MCF 10A (cell line): ENCODE measurements at regions not wholly inside any gene's neighbourhood (a gene's known extent, or its start where the extent isn't known, plus 50 kb on each side); places are given as distances from the start of the nearest gene placed in this dataset.

Experiments
- BruUV-seq: library from RNA; stranded (reverse); fragments of 400-500 nt; replicated peaks from 2 replicates; lab custom pipeline; 2021; lab: Mats Ljungman, UMichigan
- CTCF ChIA-PET: fragments of 300-600 bp; sonication (Branson Sonifier 250); formaldehyde crosslinking; extraction: SDS; loops from one replicate; lab custom pipeline; 2021; ENCODE audit warnings: antibody characterized with exemption, inconsistent platforms; lab: Yijun Ruan, JAX
- POLR2A ChIA-PET: fragments of 300-600, 350-650 bp; sonication (Branson Sonifier 250); formaldehyde crosslinking; extraction: SDS; loops from one replicate; lab custom pipeline; 2020; ENCODE audit warnings: antibody characterized with exemption, inconsistent platforms; lab: Yijun Ruan, JAX
- DNase-seq: peaks from one replicate; pipeline ENCODE4 v3.0.0-alpha.2; 2018; ENCODE audit not compliant: unreplicated experiment
- H3K27ac Mint-ChIP-seq: one replicate; pipeline ENCODE4 v1.8.0; 2022; ENCODE audit warnings: mild to moderate bottlenecking, low read depth, mixed read lengths; ENCODE audit not compliant: unreplicated experiment
- H3K27me3 Mint-ChIP-seq: one replicate; pipeline ENCODE4 v1.8.0; 2022; ENCODE audit warnings: mixed read lengths; ENCODE audit not compliant: insufficient read depth, unreplicated experiment
- H3K36me3 Mint-ChIP-seq: one replicate; pipeline ENCODE4 v1.8.0; 2022; ENCODE audit warnings: mild to moderate bottlenecking, moderate library complexity, mixed read lengths; ENCODE audit not compliant: insufficient read depth, unreplicated experiment
- H3K4me1 Mint-ChIP-seq: one replicate; pipeline ENCODE4 v1.8.0; 2022; ENCODE audit warnings: mixed read lengths; ENCODE audit not compliant: insufficient read depth, unreplicated experiment
- H3K4me3 Mint-ChIP-seq: one replicate; pipeline ENCODE4 v1.8.0; 2022; ENCODE audit warnings: mild to moderate bottlenecking, moderate library complexity, mixed read lengths; ENCODE audit not compliant: unreplicated experiment
- H3K9me3 Mint-ChIP-seq: one replicate; pipeline ENCODE4 v1.8.0; 2022; ENCODE audit warnings: mixed read lengths; ENCODE audit not compliant: unreplicated experiment
- intact Hi-C: fragments of 100-400 bp; cut with micrococcal nuclease; formaldehyde crosslinking; loops from 2 replicates; pipeline ENCODE4 v1.14.1; 2022
- TF ChIP-seq, protein P1 (sequence below): fragments of 200-600 bp; IDR thresholded peaks from one replicate; pipeline ENCODE4 v1.8.0; 2022; ENCODE audit warnings: antibody characterized with exemption, mild to moderate bottlenecking; ENCODE audit not compliant: unreplicated experiment

DNA sequence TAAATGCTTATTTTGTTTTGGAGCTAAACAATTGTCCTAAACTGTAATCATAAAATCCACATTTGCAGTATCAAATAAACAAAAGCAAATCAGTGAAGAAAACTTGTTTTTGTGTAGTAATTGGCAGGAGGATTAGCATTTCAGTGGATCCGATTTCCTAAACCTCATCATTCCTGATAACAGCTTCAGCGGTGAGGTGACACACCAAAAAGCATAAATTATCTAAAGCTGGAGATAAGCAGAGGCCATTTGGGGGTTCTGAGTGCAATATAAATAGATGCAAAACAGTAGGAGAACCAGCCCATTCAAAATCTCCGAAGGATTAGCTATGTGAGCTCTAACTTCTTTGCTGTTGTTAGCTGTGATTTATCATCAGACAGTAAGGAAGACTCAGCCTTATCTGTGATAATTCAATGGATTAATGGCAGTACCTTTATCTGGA lies 235.8 kb downstream of the EPHA7 start:
- BruUV-seq: no TSS peak
- Mint-ChIP-seq H3K36me3 (no peaks in the 10 kb centered on the region), H3K4me1 (no peaks in the 10 kb centered on the region), H3K9me3 (no peaks in the 10 kb centered on the region), H3K27me3 (peaks cover 11% of the 10 kb centered on the region), H3K27ac (no peak overlapping the region), H3K4me3 (no peak overlapping the region)
- intact Hi-C loops: no loop called here
- CTCF ChIA-PET: interaction anchor here (1.3 kb wide), 1 partner anchor 241 kb away, joined by 3 read pairs; no protein-coding TSS in a partner anchor
- no peak for DNase-seq
- POLR2A ChIA-PET: no interaction called here
- TF ChIP-seq, protein P1, sequence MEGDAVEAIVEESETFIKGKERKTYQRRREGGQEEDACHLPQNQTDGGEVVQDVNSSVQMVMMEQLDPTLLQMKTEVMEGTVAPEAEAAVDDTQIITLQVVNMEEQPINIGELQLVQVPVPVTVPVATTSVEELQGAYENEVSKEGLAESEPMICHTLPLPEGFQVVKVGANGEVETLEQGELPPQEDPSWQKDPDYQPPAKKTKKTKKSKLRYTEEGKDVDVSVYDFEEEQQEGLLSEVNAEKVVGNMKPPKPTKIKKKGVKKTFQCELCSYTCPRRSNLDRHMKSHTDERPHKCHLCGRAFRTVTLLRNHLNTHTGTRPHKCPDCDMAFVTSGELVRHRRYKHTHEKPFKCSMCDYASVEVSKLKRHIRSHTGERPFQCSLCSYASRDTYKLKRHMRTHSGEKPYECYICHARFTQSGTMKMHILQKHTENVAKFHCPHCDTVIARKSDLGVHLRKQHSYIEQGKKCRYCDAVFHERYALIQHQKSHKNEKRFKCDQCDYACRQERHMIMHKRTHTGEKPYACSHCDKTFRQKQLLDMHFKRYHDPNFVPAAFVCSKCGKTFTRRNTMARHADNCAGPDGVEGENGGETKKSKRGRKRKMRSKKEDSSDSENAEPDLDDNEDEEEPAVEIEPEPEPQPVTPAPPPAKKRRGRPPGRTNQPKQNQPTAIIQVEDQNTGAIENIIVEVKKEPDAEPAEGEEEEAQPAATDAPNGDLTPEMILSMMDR: no peak

DNA sequence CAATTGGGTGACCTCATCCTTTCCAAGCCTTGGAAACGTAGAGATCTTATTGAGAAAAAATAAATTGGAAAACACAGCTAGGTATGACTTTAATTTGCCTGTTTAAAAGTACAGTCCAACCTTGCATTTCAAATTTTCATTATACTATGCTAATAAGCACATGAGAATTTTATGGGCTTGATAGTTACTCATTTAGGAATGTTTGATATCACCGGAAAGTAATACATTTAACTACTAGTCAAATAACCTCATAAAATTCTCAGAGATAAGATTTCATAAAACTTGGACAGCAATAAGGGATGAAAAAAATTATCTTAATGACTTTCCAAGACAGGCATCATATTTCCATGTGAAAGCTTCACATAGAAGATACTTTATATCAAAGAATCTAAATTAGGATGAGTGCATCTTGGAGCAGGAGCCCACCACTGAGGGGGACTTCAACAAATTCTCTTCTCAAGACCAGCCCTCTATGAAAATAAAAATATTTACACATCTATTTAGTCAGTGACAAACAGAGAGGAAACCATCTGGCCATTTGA lies 236.3 kb downstream of the EPHA7 start:
- H3K4me3 Mint-ChIP-seq: no peak overlapping the region
- no peaks in the 10 kb centered on the region for H3K36me3 Mint-ChIP-seq
- H3K27ac Mint-ChIP-seq: no peak overlapping the region
- no peaks in the 10 kb centered on the region for H3K9me3 Mint-ChIP-seq
- TF ChIP-seq, protein P1: no peak
- peaks cover 11% of the 10 kb centered on the region for H3K27me3 Mint-ChIP-seq
- intact Hi-C loops: no loop called here
- no peaks in the 10 kb centered on the region for H3K4me1 Mint-ChIP-seq
- no TSS peak for BruUV-seq
- ChIA-PET POLR2A (no interaction called here), CTCF (interaction anchor here (1.3 kb wide), 1 partner anchor 241 kb away, joined by 3 read pairs; no protein-coding TSS in a partner anchor)
- DNase-seq: no peak

DNA sequence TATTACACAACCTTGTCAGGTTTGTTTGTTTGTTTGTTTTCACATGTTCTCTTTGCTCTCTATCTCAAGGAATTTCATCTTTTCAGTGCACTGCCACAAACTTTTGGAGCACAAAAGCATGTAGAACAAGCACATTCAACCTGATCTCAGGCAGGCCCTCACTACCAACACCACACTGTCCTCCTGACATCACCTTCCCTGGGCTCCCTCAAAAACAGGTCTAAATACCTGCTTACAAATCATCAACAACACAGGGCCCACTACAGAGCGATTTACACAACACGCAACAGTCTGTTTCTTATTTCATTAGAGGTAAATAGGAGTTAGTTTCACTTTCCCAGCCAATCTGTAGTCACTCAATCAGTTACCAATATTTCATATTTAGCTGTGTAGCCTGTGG lies 241.4 kb downstream of the EPHA7 start:
- ChIA-PET POLR2A (no interaction called here), CTCF (interaction anchor here (0.7 kb wide), 1 partner anchor 16 kb away, joined by 3 read pairs; no protein-coding TSS in a partner anchor)
- DNase-seq: no peak
- Mint-ChIP-seq H3K9me3 (no peaks in the 10 kb centered on the region), H3K4me1 (no peaks in the 10 kb centered on the region), H3K36me3 (no peaks in the 10 kb centered on the region), H3K4me3 (no peak overlapping the region), H3K27me3 (peaks cover 30% of the 10 kb centered on the region), H3K27ac (no peak overlapping the region)
- intact Hi-C loops: no loop called here
- TF ChIP-seq, protein P1: no peak
- BruUV-seq: no TSS peak

DNA sequence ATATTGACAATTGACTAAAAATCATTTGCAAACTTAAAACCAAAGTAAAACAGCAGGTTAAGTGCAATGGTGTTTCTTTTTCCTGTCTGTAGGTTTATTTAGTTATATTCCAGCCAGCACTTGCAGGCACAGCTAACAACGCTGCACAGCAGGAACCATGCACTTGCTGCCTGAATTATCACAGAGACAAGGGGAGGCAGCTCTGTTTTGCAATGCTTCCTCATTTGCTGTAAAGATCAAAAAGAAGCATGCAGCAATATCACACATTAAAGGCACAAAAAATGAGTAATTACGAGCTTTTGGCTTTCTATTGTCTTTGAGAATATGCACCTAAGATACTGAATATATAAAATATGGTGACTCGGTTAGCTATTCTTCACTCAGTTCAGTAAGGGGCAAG lies 241.9 kb downstream of the EPHA7 start:
- CTCF ChIA-PET: interaction anchor here (0.7 kb wide), 1 partner anchor 17 kb away, joined by 3 read pairs; no protein-coding TSS in a partner anchor
- no peaks in the 10 kb centered on the region for H3K9me3 Mint-ChIP-seq
- TF ChIP-seq, protein P1: no peak

More for the DNA sequence above, 241.9 kb downstream of the EPHA7 start:
- Mint-ChIP-seq H3K4me3 (no peak overlapping the region), H3K27me3 (peaks cover 30% of the 10 kb centered on the region), H3K4me1 (no peaks in the 10 kb centered on the region), H3K27ac (no peak overlapping the region), H3K36me3 (no peaks in the 10 kb centered on the region)
- no TSS peak for BruUV-seq
- intact Hi-C loops: no loop called here
- POLR2A ChIA-PET: no interaction called here
- DNase-seq: no peak
